ENCODE measurements at regions not wholly inside any gene's neighbourhood (a gene's known extent, or its start where the extent isn't known, plus 50 kb on each side); places are given as distances from the start of the nearest gene placed in this dataset.
"Not testable (repeated sequence)": the region's sequence is repeated elsewhere in the genome, so short reads cannot be mapped to it uniquely, and the experiment has no call there.

DNA sequence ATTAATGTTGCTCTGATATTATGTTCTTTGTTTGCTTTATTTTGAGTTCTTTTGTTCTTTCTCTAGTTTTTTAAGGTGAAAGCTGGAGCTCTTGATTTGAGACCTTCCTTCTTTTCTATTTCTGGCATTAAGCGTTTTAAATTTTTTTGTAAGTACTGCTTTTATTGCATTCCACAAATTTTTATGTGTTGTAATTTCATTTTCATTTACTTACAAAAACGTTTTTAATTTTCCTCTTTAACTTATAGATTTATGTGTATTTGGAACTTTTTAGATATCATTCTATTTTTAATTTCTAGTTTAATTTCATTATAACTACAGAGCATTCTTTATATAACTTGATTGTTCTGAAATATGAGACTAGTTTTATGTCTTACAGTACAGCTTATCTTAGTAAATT is 395.6 kb downstream of the ETV1 start:
- H3K9me3 ChIP-seq (ENCODE audit: control insufficient read depth, low read length) = peaks cover 4% of the 10 kb centered on the region
- no peaks in the 10 kb centered on the region for H3K36me3 ChIP-seq (ENCODE audit: control insufficient read depth, insufficient read depth, low read length)
- H3K4me1 ChIP-seq (ENCODE audit: control insufficient read depth, insufficient read depth, low read length, poor library complexity, severe bottlenecking) = no peaks in the 10 kb centered on the region
- H3K27ac ChIP-seq (ENCODE audit: low read depth, low read length, severe bottlenecking) = no peak overlapping the region
- WGBS, 2 experiments (ENCODE audit: insufficient coverage in 2 of 2) = no CpG with 5 or more reads among the region's 2 CpGs
- no peak overlapping the region for H3K4me3 ChIP-seq (ENCODE audit: extremely low read depth, insufficient read depth, low read length, poor library complexity, severe bottlenecking)

DNA sequence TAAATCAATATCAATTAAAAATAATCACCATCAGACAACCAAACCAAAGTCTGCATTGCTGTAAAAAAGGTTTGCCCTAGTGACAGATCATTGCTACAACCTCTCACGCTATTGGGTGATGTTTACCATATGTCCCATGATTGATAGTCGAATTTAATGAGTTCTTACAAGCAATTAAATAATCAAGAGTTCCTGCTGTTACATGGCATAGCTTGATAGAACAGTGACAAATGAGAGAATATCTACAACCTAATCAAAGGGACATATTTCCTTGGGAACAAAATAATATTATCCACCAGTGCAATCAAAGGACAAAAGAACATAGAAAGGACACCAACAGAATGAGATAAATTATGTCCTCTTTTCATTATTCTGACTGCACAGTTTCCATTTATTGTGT is 387.4 kb downstream of the ETV1 start:
- Histone ChIP-seq H3K9me3 (ENCODE audit: control insufficient read depth, low read length) (no peaks in the 10 kb centered on the region), H3K4me1 (ENCODE audit: control insufficient read depth, insufficient read depth, low read length, poor library complexity, severe bottlenecking) (no peaks in the 10 kb centered on the region), H3K4me3 (ENCODE audit: extremely low read depth, insufficient read depth, low read length, poor library complexity, severe bottlenecking) (no peak overlapping the region), H3K36me3 (ENCODE audit: control insufficient read depth, insufficient read depth, low read length) (no peaks in the 10 kb centered on the region), H3K27ac (ENCODE audit: low read depth, low read length, severe bottlenecking) (no peak overlapping the region)
- WGBS, 2 experiments (ENCODE audit: insufficient coverage in 2 of 2) = 100% methylated on average over 2 of the region's 2 CpGs; no CpG with 5 or more reads in 1 of the 2 experiments

GRCh38 chr7:13603016-13603415 is 386.4 kb downstream of the ETV1 start:
- Histone ChIP-seq H3K9me3 (ENCODE audit: control insufficient read depth, low read length) (no peaks in the 10 kb centered on the region), H3K4me3 (ENCODE audit: extremely low read depth, insufficient read depth, low read length, poor library complexity, severe bottlenecking) (no peak overlapping the region), H3K36me3 (ENCODE audit: control insufficient read depth, insufficient read depth, low read length) (no peaks in the 10 kb centered on the region), H3K4me1 (ENCODE audit: control insufficient read depth, insufficient read depth, low read length, poor library complexity, severe bottlenecking) (no peaks in the 10 kb centered on the region), H3K27ac (ENCODE audit: low read depth, low read length, severe bottlenecking) (no peak overlapping the region)
- no CpG with 5 or more reads among the region's 1 CpG for WGBS, 2 experiments (ENCODE audit: insufficient coverage in 2 of 2)

DNA sequence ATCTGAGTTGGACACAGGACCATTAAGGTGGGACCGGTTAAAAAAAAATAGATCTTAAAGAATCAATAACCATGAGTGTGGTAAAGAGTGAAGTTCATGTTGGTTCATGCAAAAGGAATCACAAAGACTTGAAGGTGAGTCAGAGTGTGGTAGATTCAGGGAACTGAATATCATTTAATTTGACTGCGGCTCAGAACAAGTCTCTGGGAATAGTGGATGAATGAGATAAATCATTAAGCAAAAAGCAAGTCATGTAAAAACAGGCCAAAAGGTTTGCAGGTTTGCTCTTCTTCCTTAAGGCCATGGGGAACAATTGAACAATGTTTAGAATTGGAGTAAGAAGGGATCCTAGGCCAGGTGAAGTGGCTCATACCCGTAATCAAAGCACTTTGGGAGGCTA is 385.8 kb downstream of the ETV1 start:
- Histone ChIP-seq H3K9me3 (ENCODE audit: control insufficient read depth, low read length) (no peaks in the 10 kb centered on the region), H3K4me1 (ENCODE audit: control insufficient read depth, insufficient read depth, low read length, poor library complexity, severe bottlenecking) (no peaks in the 10 kb centered on the region), H3K36me3 (ENCODE audit: control insufficient read depth, insufficient read depth, low read length) (no peaks in the 10 kb centered on the region), H3K4me3 (ENCODE audit: extremely low read depth, insufficient read depth, low read length, poor library complexity, severe bottlenecking) (no peak overlapping the region), H3K27ac (ENCODE audit: low read depth, low read length, severe bottlenecking) (no peak overlapping the region)
- WGBS, 2 experiments (ENCODE audit: insufficient coverage in 2 of 2) = 89 to 96% methylated on average over 1 to 2 of the region's 3 CpGs

GRCh38 chr7:13604178-13604577 is 385.3 kb downstream of the ETV1 start:
- H3K9me3 ChIP-seq (ENCODE audit: control insufficient read depth, low read length) = no peaks in the 10 kb centered on the region
- WGBS, 2 experiments (ENCODE audit: insufficient coverage in 2 of 2) = 92% methylated on average over 1 of the region's 2 CpGs; no CpG with 5 or more reads in 1 of the 2 experiments
- no peaks in the 10 kb centered on the region for H3K4me1 ChIP-seq (ENCODE audit: control insufficient read depth, insufficient read depth, low read length, poor library complexity, severe bottlenecking)
- no peak overlapping the region for H3K4me3 ChIP-seq (ENCODE audit: extremely low read depth, insufficient read depth, low read length, poor library complexity, severe bottlenecking)
- no peaks in the 10 kb centered on the region for H3K36me3 ChIP-seq (ENCODE audit: control insufficient read depth, insufficient read depth, low read length)
- no peak overlapping the region for H3K27ac ChIP-seq (ENCODE audit: low read depth, low read length, severe bottlenecking)

DNA sequence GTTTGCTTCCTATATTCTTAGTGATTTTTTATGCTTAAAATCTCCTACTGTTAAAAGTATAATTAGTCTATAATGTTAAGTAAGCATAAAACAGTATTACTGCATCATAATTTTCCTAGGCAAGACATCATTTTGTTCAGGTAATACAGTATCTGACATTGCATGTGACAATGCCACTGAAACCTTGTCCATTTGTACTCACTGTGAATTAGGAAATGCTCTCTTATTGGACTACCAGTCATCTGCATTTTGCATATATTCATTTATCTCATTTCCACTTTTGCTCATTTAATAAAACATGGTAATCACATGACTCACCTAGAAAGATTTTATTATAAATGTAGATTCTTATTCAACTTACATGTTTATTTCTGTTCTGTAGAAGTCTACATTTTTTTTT is 379.1 kb downstream of the ETV1 start:
- H3K4me3 ChIP-seq (ENCODE audit: extremely low read depth, insufficient read depth, low read length, poor library complexity, severe bottlenecking) = no peak overlapping the region
- H3K4me1 ChIP-seq (ENCODE audit: control insufficient read depth, insufficient read depth, low read length, poor library complexity, severe bottlenecking) = no peaks in the 10 kb centered on the region
- H3K36me3 ChIP-seq (ENCODE audit: control insufficient read depth, insufficient read depth, low read length) = no peaks in the 10 kb centered on the region
- H3K27ac ChIP-seq (ENCODE audit: low read depth, low read length, severe bottlenecking) = no peak overlapping the region
- H3K9me3 ChIP-seq (ENCODE audit: control insufficient read depth, low read length) = no peaks in the 10 kb centered on the region

GRCh38 chr7:13615679-13616078 is 373.8 kb downstream of the ETV1 start:
- no peaks in the 10 kb centered on the region for H3K36me3 ChIP-seq (ENCODE audit: control insufficient read depth, insufficient read depth, low read length)
- no peak overlapping the region for H3K27ac ChIP-seq (ENCODE audit: low read depth, low read length, severe bottlenecking)
- no CpG with 5 or more reads among the region's 1 CpG for WGBS, 2 experiments (ENCODE audit: insufficient coverage in 2 of 2)
- H3K4me3 ChIP-seq (ENCODE audit: extremely low read depth, insufficient read depth, low read length, poor library complexity, severe bottlenecking) = no peak overlapping the region
- H3K9me3 ChIP-seq (ENCODE audit: control insufficient read depth, low read length) = no peaks in the 10 kb centered on the region
- H3K4me1 ChIP-seq (ENCODE audit: control insufficient read depth, insufficient read depth, low read length, poor library complexity, severe bottlenecking) = no peaks in the 10 kb centered on the region

DNA sequence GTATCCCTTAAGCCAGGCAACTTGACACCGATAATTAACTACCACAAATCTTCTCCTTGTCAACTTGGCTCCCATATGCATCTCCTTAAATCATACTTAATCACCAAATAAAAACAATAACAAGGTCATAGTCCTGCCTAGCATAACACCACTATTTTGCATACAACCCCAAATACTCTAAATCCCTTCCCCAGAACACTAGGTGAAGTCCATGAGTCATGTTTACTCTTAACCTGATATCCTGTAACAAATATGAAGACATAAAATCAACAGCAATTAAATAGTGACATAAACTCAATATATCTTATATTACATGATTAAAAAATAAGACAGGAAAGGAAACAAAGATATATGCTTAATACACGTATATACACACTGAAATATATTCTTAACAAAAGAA is 362.0 kb downstream of the ETV1 start:
- H3K36me3 ChIP-seq (ENCODE audit: control insufficient read depth, insufficient read depth, low read length) = no peaks in the 10 kb centered on the region
- no peaks in the 10 kb centered on the region for H3K9me3 ChIP-seq (ENCODE audit: control insufficient read depth, low read length)
- H3K27ac ChIP-seq (ENCODE audit: low read depth, low read length, severe bottlenecking) = no peak overlapping the region
- H3K4me1 ChIP-seq (ENCODE audit: control insufficient read depth, insufficient read depth, low read length, poor library complexity, severe bottlenecking) = no peaks in the 10 kb centered on the region
- no peak overlapping the region for H3K4me3 ChIP-seq (ENCODE audit: extremely low read depth, insufficient read depth, low read length, poor library complexity, severe bottlenecking)
- 63 to 77% methylated on average over 1 of the region's 2 CpGs for WGBS, 2 experiments (ENCODE audit: insufficient coverage in 2 of 2)

- Histone ChIP-seq H3K4me3 (ENCODE audit: extremely low read depth, insufficient read depth, low read length, poor library complexity, severe bottlenecking) (no peak overlapping the region), H3K4me1 (ENCODE audit: control insufficient read depth, insufficient read depth, low read length, poor library complexity, severe bottlenecking) (no peaks in the 10 kb centered on the region), H3K27ac (ENCODE audit: low read depth, low read length, severe bottlenecking) (no peak overlapping the region), H3K36me3 (ENCODE audit: control insufficient read depth, insufficient read depth, low read length) (no peaks in the 10 kb centered on the region), H3K9me3 (ENCODE audit: control insufficient read depth, low read length) (no peaks in the 10 kb centered on the region)
- WGBS, 2 experiments (ENCODE audit: insufficient coverage in 2 of 2) = 89 to 91% methylated on average over 4 of the region's 6 CpGs
These were observed 361.0 kb downstream of the ETV1 start for GRCh38 chr7:13628239-13629001.

DNA sequence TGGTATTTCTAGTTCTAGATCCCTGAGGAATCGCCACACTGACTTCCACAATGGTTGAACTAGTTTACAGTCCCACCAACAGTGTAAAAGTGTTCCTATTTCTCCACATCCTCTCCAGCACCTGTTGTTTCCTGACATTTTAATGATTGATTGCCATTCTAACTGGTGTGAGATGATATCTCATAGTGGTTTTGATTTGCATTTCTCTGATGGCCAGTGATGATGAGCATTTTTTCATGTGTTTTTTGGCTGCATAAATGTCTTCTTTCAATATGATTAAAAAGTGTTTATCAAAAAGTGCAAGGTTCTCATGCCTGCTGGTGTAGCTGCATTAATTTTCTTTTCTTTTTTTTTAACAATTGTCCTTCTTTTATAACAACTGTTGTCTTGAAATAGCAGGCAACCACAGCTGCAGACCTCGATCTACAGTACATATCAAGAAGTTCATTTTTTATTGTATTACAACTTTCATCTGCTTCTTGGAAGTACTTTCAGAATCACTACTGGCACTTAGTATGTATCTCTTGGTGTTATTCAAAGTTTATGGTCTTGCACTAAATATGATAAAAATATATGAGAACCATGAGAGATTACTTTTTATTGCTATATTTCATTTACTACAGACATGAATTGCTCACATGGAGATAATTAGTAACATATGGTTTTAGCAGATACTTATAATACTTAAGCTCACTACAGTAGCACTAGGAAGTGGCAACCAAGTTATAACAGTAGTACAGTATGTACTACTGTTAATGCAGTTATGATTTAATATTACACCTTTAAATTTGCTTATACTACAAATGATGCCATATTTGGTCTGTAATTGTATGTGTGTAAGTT is 358.0 kb downstream of the ETV1 start:
- H3K27ac ChIP-seq (ENCODE audit: low read depth, low read length, severe bottlenecking); H3K4me3 ChIP-seq (ENCODE audit: extremely low read depth, insufficient read depth, low read length, poor library complexity, severe bottlenecking); H3K9me3 ChIP-seq (ENCODE audit: control insufficient read depth, low read length); H3K4me1 ChIP-seq (ENCODE audit: control insufficient read depth, insufficient read depth, low read length, poor library complexity, severe bottlenecking); H3K36me3 ChIP-seq (ENCODE audit: control insufficient read depth, insufficient read depth, low read length): not testable (repeated sequence)
- WGBS, 2 experiments (ENCODE audit: insufficient coverage in 2 of 2) = no CpG with 5 or more reads among the region's 2 CpGs

- Histone ChIP-seq H3K4me3 (ENCODE audit: extremely low read depth, insufficient read depth, low read length, poor library complexity, severe bottlenecking) (no peak overlapping the region), H3K9me3 (ENCODE audit: control insufficient read depth, low read length) (no peaks in the 10 kb centered on the region), H3K4me1 (ENCODE audit: control insufficient read depth, insufficient read depth, low read length, poor library complexity, severe bottlenecking) (no peaks in the 10 kb centered on the region), H3K36me3 (ENCODE audit: control insufficient read depth, insufficient read depth, low read length) (no peaks in the 10 kb centered on the region), H3K27ac (ENCODE audit: low read depth, low read length, severe bottlenecking) (no peak overlapping the region)
- WGBS, 2 experiments (ENCODE audit: insufficient coverage in 2 of 2) = 71% methylated on average over 1 of the region's 3 CpGs; no CpG with 5 or more reads in 1 of the 2 experiments
These were observed 355.6 kb downstream of the ETV1 start for GRCh38 chr7:13633857-13634256.
